Neural crest cell (in vitro differentiated cells): ENCODE measurements at regions not wholly inside any gene's neighbourhood (a gene's known extent, or its start where the extent isn't known, plus 50 kb on each side); places are given as distances from the start of the nearest gene placed in this dataset.

Source experiments
- DNase-seq: peaks from one replicate; pipeline ENCODE4 v3.0.0; 2021; ENCODE audit warnings: low read depth, mixed read lengths, low spot score
- H3K27ac Mint-ChIP-seq: one replicate; pipeline ENCODE4 v1.8.0; 2021; ENCODE audit warnings: mild to moderate bottlenecking, mixed read lengths; ENCODE audit not compliant: unreplicated experiment
- H3K27me3 Mint-ChIP-seq: 2 replicates; pipeline ENCODE4 v1.8.0; 2021; ENCODE audit warnings: low read depth, mild to moderate bottlenecking, mixed read lengths
- H3K36me3 Mint-ChIP-seq: 2 replicates; pipeline ENCODE4 v1.8.0; 2021; ENCODE audit warnings: low read depth, mild to moderate bottlenecking, mixed read lengths
- H3K4me1 Mint-ChIP-seq: 2 replicates; pipeline ENCODE4 v1.8.0; 2021; ENCODE audit warnings: mixed read lengths
- H3K4me3 Mint-ChIP-seq: one replicate; pipeline ENCODE4 v1.8.0; 2021; ENCODE audit warnings: mild to moderate bottlenecking, mixed read lengths
- H3K9me3 Mint-ChIP-seq: 2 replicates; pipeline ENCODE4 v1.8.0; 2021; ENCODE audit warnings: mixed read lengths
- TF ChIP-seq, protein P1 (sequence below): fragments of 200-600 bp; sonication (generic); conservative IDR thresholded peaks from 2 replicates; pipeline ENCODE4 v1.5.0; 2021; ENCODE audit warnings: antibody characterized with exemption, mild to moderate bottlenecking

DNA sequence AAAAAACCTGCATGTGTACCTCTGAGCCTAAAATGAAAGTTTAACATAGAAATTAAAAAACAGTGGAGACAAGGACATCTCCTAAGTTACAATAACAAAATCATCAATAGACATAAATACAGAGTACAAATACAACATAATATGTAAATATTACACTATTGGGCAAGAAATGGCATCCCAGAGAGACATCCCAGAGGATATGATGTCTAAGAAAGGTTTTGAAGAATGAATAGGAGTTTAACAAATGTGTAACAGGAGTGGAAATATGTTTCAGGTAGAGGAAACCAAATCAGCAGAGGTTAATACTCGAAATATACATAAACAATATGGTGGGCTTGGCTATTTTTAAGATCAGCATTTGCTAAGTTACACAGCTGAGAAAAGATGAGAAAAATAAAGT is 447.7 kb upstream of the MAF start:
- H3K36me3 Mint-ChIP-seq: no peaks in the 10 kb centered on the region
- H3K4me3 Mint-ChIP-seq: no peak overlapping the region
- no peak for DNase-seq
- H3K27ac Mint-ChIP-seq: no peak overlapping the region
- H3K27me3 Mint-ChIP-seq: peaks cover 2% of the 10 kb centered on the region
- peaks cover 3% of the 10 kb centered on the region for H3K9me3 Mint-ChIP-seq
- H3K4me1 Mint-ChIP-seq: peaks cover 10% of the 10 kb centered on the region
- TF ChIP-seq, protein P1, sequence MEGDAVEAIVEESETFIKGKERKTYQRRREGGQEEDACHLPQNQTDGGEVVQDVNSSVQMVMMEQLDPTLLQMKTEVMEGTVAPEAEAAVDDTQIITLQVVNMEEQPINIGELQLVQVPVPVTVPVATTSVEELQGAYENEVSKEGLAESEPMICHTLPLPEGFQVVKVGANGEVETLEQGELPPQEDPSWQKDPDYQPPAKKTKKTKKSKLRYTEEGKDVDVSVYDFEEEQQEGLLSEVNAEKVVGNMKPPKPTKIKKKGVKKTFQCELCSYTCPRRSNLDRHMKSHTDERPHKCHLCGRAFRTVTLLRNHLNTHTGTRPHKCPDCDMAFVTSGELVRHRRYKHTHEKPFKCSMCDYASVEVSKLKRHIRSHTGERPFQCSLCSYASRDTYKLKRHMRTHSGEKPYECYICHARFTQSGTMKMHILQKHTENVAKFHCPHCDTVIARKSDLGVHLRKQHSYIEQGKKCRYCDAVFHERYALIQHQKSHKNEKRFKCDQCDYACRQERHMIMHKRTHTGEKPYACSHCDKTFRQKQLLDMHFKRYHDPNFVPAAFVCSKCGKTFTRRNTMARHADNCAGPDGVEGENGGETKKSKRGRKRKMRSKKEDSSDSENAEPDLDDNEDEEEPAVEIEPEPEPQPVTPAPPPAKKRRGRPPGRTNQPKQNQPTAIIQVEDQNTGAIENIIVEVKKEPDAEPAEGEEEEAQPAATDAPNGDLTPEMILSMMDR: no peak

DNA sequence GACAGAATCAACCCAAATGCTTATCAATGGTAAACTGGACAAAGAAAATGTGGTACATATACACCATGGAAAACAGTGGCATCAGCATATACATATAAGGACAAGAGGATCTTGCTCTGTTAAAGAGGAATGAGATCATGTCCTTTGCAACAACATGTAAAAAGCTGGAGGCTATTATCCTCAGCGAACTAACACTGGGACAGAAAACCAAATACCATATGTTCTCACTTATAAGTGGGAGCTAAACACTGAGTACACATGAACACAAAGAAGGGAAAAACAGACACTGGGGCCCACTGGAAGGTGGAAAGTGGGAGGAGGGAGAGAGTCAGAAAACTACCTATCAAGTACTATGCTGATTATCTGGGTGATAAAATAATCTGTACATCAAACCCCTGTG is 447.3 kb upstream of the MAF start:
- peaks cover 10% of the 10 kb centered on the region for H3K4me1 Mint-ChIP-seq

DNA sequence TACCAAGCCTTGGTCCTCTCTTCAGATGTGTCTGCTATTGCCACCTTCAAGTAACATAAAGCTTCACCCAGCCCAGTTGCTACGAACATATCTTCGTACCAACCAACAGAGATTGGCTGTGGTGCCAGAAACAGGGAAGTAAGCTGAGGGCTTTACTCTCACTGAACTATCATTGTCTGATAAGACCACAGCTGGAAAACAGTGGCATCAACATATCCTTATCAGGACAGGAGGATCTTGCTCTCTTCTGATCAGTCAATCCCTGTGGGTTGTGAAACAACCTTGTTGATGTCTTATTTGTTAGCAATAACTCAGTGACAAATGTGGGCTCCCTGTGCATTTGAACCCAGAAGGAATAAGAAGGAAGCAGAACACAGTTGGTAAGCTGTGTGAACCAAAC is 446.3 kb upstream of the MAF start:
- Mint-ChIP-seq H3K9me3 (peaks cover 3% of the 10 kb centered on the region), H3K36me3 (no peaks in the 10 kb centered on the region), H3K4me1 (peaks cover 10% of the 10 kb centered on the region), H3K27ac (no peak overlapping the region), H3K4me3 (no peak overlapping the region), H3K27me3 (peaks cover 7% of the 10 kb centered on the region)
- no peak for DNase-seq
- TF ChIP-seq, protein P1: no peak

More for the DNA sequence above, 447.3 kb upstream of the MAF start:
- no peaks in the 10 kb centered on the region for H3K36me3 Mint-ChIP-seq
- no peak overlapping the region for H3K27ac Mint-ChIP-seq
- TF ChIP-seq, protein P1: no peak
- H3K4me3 Mint-ChIP-seq: no peak overlapping the region
- H3K27me3 Mint-ChIP-seq: peaks cover 2% of the 10 kb centered on the region
- DNase-seq: no peak
- H3K9me3 Mint-ChIP-seq: peaks cover 3% of the 10 kb centered on the region

DNA sequence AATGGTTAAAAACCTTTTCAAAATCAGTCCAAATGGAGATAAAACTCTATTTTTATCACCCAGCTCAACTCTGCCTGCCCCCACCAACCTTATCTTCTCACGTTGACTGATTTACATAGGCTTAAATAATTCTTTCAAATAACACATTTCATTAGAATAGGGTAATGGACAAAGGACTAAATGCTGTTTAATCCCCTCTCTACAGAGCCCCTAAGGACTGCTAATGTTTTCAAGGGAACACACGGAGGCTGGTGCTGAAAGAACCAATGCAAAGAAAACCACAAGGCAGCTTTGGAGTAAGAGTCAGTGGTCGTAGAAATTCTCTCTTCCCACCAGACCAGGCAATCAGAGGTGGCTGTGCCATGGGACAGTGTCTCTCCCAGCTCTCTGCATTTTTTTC is 445.7 kb upstream of the MAF start:
- Mint-ChIP-seq H3K27me3 (peaks cover 7% of the 10 kb centered on the region), H3K36me3 (no peaks in the 10 kb centered on the region), H3K9me3 (peaks cover 3% of the 10 kb centered on the region), H3K4me3 (no peak overlapping the region), H3K27ac (no peak overlapping the region), H3K4me1 (peaks cover 13% of the 10 kb centered on the region)
- DNase-seq: no peak
- TF ChIP-seq, protein P1: no peak

DNA sequence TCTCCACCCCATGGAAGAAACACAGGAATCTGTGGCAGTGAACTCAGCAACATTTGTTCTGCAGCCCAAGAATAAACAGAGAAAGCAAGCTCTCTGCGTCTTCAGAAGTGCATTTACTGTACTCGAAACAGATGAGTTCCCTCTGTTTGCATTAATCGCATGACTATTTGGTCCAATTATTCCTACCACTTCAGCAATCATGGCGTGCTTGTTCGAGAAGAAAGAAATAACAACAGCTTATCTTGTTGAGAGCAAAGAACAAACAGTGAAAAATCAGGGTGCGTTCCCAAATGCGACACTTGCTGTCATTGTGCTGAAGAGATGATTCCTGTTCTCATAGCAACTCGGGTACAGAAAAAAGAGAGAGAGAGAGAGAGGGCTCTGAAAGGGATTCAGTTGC is 445.3 kb upstream of the MAF start:
- Mint-ChIP-seq H3K4me3 (no peak overlapping the region), H3K27me3 (peaks cover 7% of the 10 kb centered on the region), H3K36me3 (no peaks in the 10 kb centered on the region), H3K9me3 (peaks cover 3% of the 10 kb centered on the region), H3K4me1 (peaks cover 17% of the 10 kb centered on the region), H3K27ac (no peak overlapping the region)
- TF ChIP-seq, protein P1: no peak
- no peak for DNase-seq

DNA sequence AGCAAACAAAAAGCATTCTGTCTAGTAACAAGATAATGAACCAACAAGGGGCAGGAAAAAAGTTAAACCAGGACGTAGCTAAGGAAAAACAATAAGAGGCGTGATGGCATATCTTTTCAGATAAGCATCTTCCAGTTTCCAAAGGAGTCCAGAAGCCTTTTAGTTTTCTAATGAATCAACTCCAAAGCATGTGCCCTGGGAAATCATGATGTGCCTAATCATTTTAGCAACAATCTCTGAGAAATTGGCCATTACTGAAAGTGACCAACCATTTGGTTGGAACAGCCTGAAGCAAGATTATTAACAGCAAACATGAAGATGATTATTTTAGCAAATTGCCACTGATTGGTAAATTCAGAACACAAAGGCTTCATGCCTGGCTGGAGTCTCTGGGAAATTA is 440.9 kb upstream of the MAF start:
- TF ChIP-seq, protein P1: no peak
- Mint-ChIP-seq H3K9me3 (peaks cover 6% of the 10 kb centered on the region), H3K36me3 (no peaks in the 10 kb centered on the region), H3K4me1 (peaks cover 17% of the 10 kb centered on the region), H3K27ac (no peak overlapping the region), H3K4me3 (no peak overlapping the region), H3K27me3 (peaks cover 13% of the 10 kb centered on the region)
- no peak for DNase-seq
